GM12878 (cell line): ENCODE measurements at regions not wholly inside any gene's neighbourhood (a gene's known extent, or its start where the extent isn't known, plus 50 kb on each side); places are given as distances from the start of the nearest gene placed in this dataset.

Experiments
- ATAC-seq: fragments of 200-7000 bp; cut with Tn5 transposase; 3 replicates; pipeline ENCODE4 v1.9.1; 2020; ENCODE audit warnings: mild to moderate bottlenecking, moderate library complexity
- BruUV-seq: library from RNA; stranded (reverse); fragments of 400-500 nt; replicated peaks from 2 replicates; lab custom pipeline; 2021; lab: Mats Ljungman, UMichigan
- CTCF ChIA-PET: fragments of 300-600 bp; sonication (Branson Sonifier 250); formaldehyde crosslinking; extraction: SDS; loops from one replicate; lab custom pipeline; 2021; ENCODE audit warnings: inconsistent platforms; lab: Yijun Ruan, JAX
- POLR2A ChIA-PET: fragments of 350-600 bp; formaldehyde crosslinking; extraction: SDS; loops from one replicate; lab custom pipeline; 2021; ENCODE audit warnings: inconsistent platforms; lab: Charles Lee
- RAD21 ChIA-PET: fragments of 300-600 bp; sonication (Branson Sonifier 250); formaldehyde crosslinking; loops from one replicate; lab custom pipeline; 2023; ENCODE audit warnings: antibody characterized with exemption; ENCODE audit not compliant: unreplicated experiment; lab: Charles Lee
- SMC1A ChIA-PET: fragments of 300-600 bp; sonication (Branson Sonifier 250); formaldehyde crosslinking; loops from one replicate; lab custom pipeline; 2023; ENCODE audit not compliant: unreplicated experiment, uncharacterized antibody; lab: Charles Lee
- DNase-seq: peaks from one replicate; pipeline ENCODE4 v3.0.0-alpha.2; 2011; ENCODE audit warnings: low read depth, low spot score
- FAIRE-seq: peaks from 3 replicates; lab custom pipeline; 2011; peaks lifted over from hg19 to GRCh38; lab: Jason Lieb, UNC
- H2AFZ ChIP-seq: 2 replicates; pipeline ENCODE4 v1.6.0; 2011; ENCODE audit warnings: low read depth, low read length, control low read depth; ENCODE audit not compliant: control insufficient read depth
- H3K27ac ChIP-seq: 2 replicates; pipeline ENCODE4 v1.5.1; 2011; ENCODE audit warnings: control low read depth; ENCODE audit not compliant: control insufficient read depth, insufficient read depth
- H3K27me3 ChIP-seq, 2 experiments: replicated peaks in 1 of 2; 2 replicates each; pipeline versions ENCODE4 v1.6.0 to v1.6.1; 2011; ENCODE audit warnings: low read length in 1 of 2; ENCODE audit not compliant: control insufficient read depth in 2 of 2, insufficient read depth in 2 of 2
- H3K36me3 ChIP-seq, 2 experiments: 2 replicates each; pipeline ENCODE4 v1.5.1; 2011; ENCODE audit warnings: low read length in 1 of 2; ENCODE audit not compliant: control insufficient read depth in 2 of 2, insufficient read depth in 2 of 2
- H3K4me1 ChIP-seq: 2 replicates; pipeline ENCODE4 v1.6.1; 2011; ENCODE audit warnings: mild to moderate bottlenecking, low read length, moderate library complexity, mixed read lengths; ENCODE audit not compliant: control insufficient read depth, insufficient read depth
- H3K4me2 ChIP-seq: 2 replicates; pipeline ENCODE4 v1.6.0; 2011; ENCODE audit warnings: control low read depth; ENCODE audit not compliant: control insufficient read depth, insufficient read depth
- H3K4me3 ChIP-seq: fragments of 200-600 bp; sonication (generic); 2 replicates; pipeline ENCODE4 v1.5.1; 2016
- H3K79me2 ChIP-seq: 2 replicates; pipeline ENCODE4 v1.6.0; 2011; ENCODE audit warnings: low read length; ENCODE audit not compliant: control insufficient read depth, insufficient read depth
- H3K9ac ChIP-seq: 2 replicates; pipeline ENCODE4 v1.8.0; 2011; ENCODE audit warnings: low read length, control low read depth, mixed read lengths; ENCODE audit not compliant: control insufficient read depth, insufficient read depth
- H3K9me3 ChIP-seq: replicated peaks from 3 replicates; pipeline ENCODE4 v1.5.1; 2011; ENCODE audit warnings: mild to moderate bottlenecking, low read length; ENCODE audit not compliant: control insufficient read depth, insufficient read depth
- H4K20me1 ChIP-seq: 2 replicates; pipeline ENCODE4 v1.6.0; 2011; ENCODE audit not compliant: control insufficient read depth, insufficient read depth
- ASH2L ChIP-seq: fragments of 300-600, 200-600 bp; sonication (generic); IDR thresholded peaks from 2 replicates; pipeline ENCODE4 v1.6.1; 2017; ENCODE audit warnings: low read depth, mild to moderate bottlenecking, borderline replicate concordance
- FOXK2 ChIP-seq: fragments of 450-650 bp; IDR thresholded peaks from 2 replicates; pipeline ENCODE4 v1.6.1; 2017; ENCODE audit warnings: mild to moderate bottlenecking, moderate library complexity
- IRF3 ChIP-seq: fragments of 450-650 bp; IDR thresholded peaks from 2 replicates; pipeline ENCODE4 v1.6.1; 2014; ENCODE audit warnings: mild to moderate bottlenecking
- IRF4 ChIP-seq: IDR thresholded peaks from 2 replicates; pipeline ENCODE4 v1.6.1; 2011; ENCODE audit warnings: low read depth, low read length
- MXI1 ChIP-seq: fragments of 150-350 bp; IDR thresholded peaks from 2 replicates; pipeline ENCODE4 v1.6.1; 2011; ENCODE audit warnings: low read depth, mild to moderate bottlenecking, inconsistent platforms, low read length, improper control_type of control experiment
- NFXL1 ChIP-seq: fragments of 450-650 bp; IDR thresholded peaks from 2 replicates; pipeline ENCODE4 v1.6.1; 2017; ENCODE audit warnings: antibody characterized with exemption, mild to moderate bottlenecking, borderline replicate concordance
- NFYA ChIP-seq: IDR thresholded peaks from 2 replicates; pipeline ENCODE4 v1.6.1; 2011; ENCODE audit warnings: low read depth, mild to moderate bottlenecking, low read length, improper control_type of control experiment, borderline replicate concordance
- NR2C1 ChIP-seq: fragments of 450-650 bp; IDR thresholded peaks from 2 replicates; pipeline ENCODE4 v1.6.1; 2017; ENCODE audit warnings: antibody characterized with exemption, mild to moderate bottlenecking, moderate library complexity
- NR2C2 ChIP-seq: IDR thresholded peaks from 2 replicates; pipeline ENCODE4 v1.6.1; 2011; ENCODE audit warnings: borderline replicate concordance, low read depth; ENCODE audit not compliant: control insufficient read depth, insufficient read length
- RELA ChIP-seq: fragments of 450-650 bp; IDR thresholded peaks from 2 replicates; pipeline ENCODE4 v1.8.0; 2014; ENCODE audit warnings: borderline replicate concordance; ENCODE audit not compliant: partially characterized antibody
- SUPT20H ChIP-seq: IDR thresholded peaks from 2 replicates; pipeline ENCODE4 v1.6.1; 2011; ENCODE audit warnings: low read depth, mild to moderate bottlenecking, low read length, moderate library complexity, borderline replicate concordance; ENCODE audit not compliant: control insufficient read depth
- TARDBP ChIP-seq: IDR thresholded peaks from 2 replicates; pipeline ENCODE4 v1.6.1; 2016; ENCODE audit warnings: borderline replicate concordance
- TCF3 ChIP-seq: IDR thresholded peaks from 2 replicates; pipeline ENCODE4 v1.6.1; 2012; ENCODE audit warnings: low read depth, mild to moderate bottlenecking, low read length, borderline replicate concordance; ENCODE audit not compliant: insufficient read depth
- TCF7 ChIP-seq: IDR thresholded peaks from 2 replicates; pipeline ENCODE4 v1.6.1; 2014; ENCODE audit warnings: antibody characterized with exemption, borderline replicate concordance
- ZBTB40 ChIP-seq: fragments of 450-650 bp; IDR thresholded peaks from 2 replicates; pipeline ENCODE4 v1.6.1; 2016; ENCODE audit warnings: mild to moderate bottlenecking, moderate library complexity, borderline replicate concordance
- ZNF384 ChIP-seq: IDR thresholded peaks from 2 replicates; pipeline ENCODE4 v1.6.1; 2012; ENCODE audit warnings: low read depth, mild to moderate bottlenecking, low read length, improper control_type of control experiment, borderline replicate concordance
- WGBS: methylation state at CpG from one replicate; pipeline ENCODE4 v1.1.6; 2016; ENCODE audit warnings: low lambda C conversion rate; ENCODE audit not compliant: insufficient replicate concordance, insufficient coverage; ENCODE audit errors: missing lambda C conversion rate; 5-methylcytosine and 5-hydroxymethylcytosine counted together
- in situ Hi-C: fragments of 300-500 bp; cut with MboI; formaldehyde crosslinking; loops from 9 replicates; pipeline ENCODE4 v1.14.3; 2018; ENCODE audit warnings: mixed read lengths
- intact Hi-C: fragments of 100-400 bp; cut with micrococcal nuclease; formaldehyde crosslinking; loops from one replicate; pipeline ENCODE4 v1.14.2; 2022; ENCODE audit not compliant: unreplicated experiment
- TF ChIP-seq, protein P1 (sequence below): IDR thresholded peaks from 2 replicates; pipeline ENCODE4 v1.6.1; 2011; ENCODE audit warnings: low read depth, mild to moderate bottlenecking, low read length, moderate library complexity, borderline replicate concordance; ENCODE audit errors: extremely low read depth
- TF ChIP-seq, protein P2 (sequence below): fragments of 450-650 bp; IDR thresholded peaks from 2 replicates; pipeline ENCODE4 v1.6.1; 2016; ENCODE audit warnings: mild to moderate bottlenecking

- intact Hi-C loops (no loop called here), in situ Hi-C loops (no loop called here)
- BruUV-seq: no TSS peak
- Histone ChIP-seq H3K9ac (no peak overlapping the region), H3K4me3 (no peak overlapping the region), H3K9me3 (no peaks in the 10 kb centered on the region), H3K4me1 (no peaks in the 10 kb centered on the region), H4K20me1 (no peaks in the 10 kb centered on the region), H3K36me3 (no peaks in the 10 kb centered on the region), H3K27me3 (peaks cover 8 to 12% of the 10 kb centered on the region in 2 experiments), H3K4me2 (no peak overlapping the region), H3K27ac (no peak overlapping the region), H2AFZ (no peak overlapping the region), H3K79me2 (no peaks in the 10 kb centered on the region)
- ChIA-PET SMC1A (no interaction called here), POLR2A (interaction anchor here (0.6 kb wide), 1 partner anchor 264 kb away, joined by 4 read pairs; no protein-coding TSS in a partner anchor), CTCF (no interaction called here), RAD21 (no interaction called here)
- WGBS: 13% methylated on average over 15 of the region's 15 CpGs
- DNase-seq (no peak), FAIRE-seq (no peak), ATAC-seq (no peak)
- TF ChIP-seq NR2C2: no peak
- TF ChIP-seq SUPT20H: no peak
- TF ChIP-seq ZBTB40: no peak
- no peak for TF ChIP-seq NFYA
- TF ChIP-seq, protein P1, sequence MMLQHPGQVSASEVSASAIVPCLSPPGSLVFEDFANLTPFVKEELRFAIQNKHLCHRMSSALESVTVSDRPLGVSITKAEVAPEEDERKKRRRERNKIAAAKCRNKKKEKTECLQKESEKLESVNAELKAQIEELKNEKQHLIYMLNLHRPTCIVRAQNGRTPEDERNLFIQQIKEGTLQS: no peak
- TF ChIP-seq ASH2L: no peak
- TF ChIP-seq IRF4: no peak
- TF ChIP-seq TARDBP: no peak
- no peak for TF ChIP-seq TCF3
- TF ChIP-seq NFXL1: no peak
- TF ChIP-seq, protein P2, sequence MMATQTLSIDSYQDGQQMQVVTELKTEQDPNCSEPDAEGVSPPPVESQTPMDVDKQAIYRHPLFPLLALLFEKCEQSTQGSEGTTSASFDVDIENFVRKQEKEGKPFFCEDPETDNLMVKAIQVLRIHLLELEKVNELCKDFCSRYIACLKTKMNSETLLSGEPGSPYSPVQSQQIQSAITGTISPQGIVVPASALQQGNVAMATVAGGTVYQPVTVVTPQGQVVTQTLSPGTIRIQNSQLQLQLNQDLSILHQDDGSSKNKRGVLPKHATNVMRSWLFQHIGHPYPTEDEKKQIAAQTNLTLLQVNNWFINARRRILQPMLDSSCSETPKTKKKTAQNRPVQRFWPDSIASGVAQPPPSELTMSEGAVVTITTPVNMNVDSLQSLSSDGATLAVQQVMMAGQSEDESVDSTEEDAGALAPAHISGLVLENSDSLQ: no peak
- no peak for TF ChIP-seq IRF3
- TF ChIP-seq TCF7: no peak
- no peak for TF ChIP-seq MXI1
- no peak for TF ChIP-seq NR2C1
- no peak for TF ChIP-seq ZNF384
- TF ChIP-seq RELA: no peak
- TF ChIP-seq FOXK2: no peak
These were observed 70.6 kb downstream of the CTAGE1 start for GRCh38 chr18:22346953-22347605.
